Embryonic facial prominence (tissue), 1 donor: ENCODE measurements at regions not wholly inside any gene's neighbourhood (a gene's known extent, or its start where the extent isn't known, plus 50 kb on each side); places are given as distances from the start of the nearest gene placed in this dataset.

ENCODE experiments used
- DNase-seq: peaks from one replicate; pipeline ENCODE4 v3.0.0-alpha.2; 2016; ENCODE audit errors: extremely low spot score

DNA sequence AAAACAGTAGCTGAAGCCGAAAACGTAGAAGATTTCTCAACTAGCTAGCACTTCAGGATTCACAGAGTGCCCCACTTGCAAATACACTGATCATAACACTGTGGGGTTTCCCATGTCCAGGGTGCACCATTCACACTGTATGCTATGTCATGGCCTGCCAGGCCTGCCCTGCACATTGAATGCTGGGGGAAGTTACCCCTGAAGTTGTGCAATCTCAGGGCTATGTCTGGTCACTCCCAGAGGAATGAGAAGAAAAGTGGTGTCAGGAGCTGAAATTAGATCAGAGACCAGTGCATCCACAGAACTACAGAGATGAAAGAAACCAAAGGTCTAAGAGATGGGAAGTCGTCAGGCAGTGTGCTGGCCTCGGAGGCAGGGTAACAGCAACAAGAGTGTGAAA, 196.8 kb downstream of the RAP2A start:
- DNase-seq = no peak

DNA sequence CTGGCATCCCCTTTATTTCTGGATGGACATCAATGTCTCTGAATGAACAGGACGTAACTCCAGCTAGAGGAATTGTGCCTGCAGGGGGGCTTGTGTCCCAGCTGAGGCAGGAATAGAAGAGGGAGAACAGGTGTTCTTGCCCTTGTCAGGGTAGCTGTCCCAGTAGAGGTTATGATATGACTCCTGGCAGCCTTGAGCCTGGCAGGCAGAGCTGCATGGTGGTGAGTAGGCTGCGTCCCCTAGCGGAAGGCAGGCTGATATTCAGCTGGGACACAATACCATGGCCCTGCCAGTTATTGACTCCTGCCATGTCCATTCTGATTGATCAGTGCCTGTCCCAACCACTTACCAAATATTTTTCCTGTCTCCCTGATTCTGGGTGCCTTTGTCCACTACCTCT, 197.2 kb downstream of the RAP2A start:
- no peak for DNase-seq

DNA sequence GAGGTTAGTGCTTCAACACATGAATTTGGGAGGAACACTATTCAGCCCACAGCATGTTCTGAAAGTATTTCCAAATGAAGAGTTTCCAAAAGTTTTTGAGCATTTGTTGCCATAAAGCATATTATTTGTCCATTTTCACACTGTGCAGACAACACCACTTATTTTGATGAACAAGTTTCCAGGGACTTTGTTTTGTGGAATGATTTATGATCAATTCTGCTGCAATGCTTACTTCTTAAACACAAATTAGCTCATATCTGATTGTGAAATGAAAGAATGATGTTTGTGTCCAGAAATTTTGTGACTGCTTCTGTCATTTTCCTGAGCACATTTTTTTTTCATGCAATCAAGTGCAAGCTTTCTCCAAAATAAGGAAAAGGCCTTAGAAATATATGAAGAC, 205.3 kb downstream of the RAP2A start:
- DNase-seq = no peak

DNA sequence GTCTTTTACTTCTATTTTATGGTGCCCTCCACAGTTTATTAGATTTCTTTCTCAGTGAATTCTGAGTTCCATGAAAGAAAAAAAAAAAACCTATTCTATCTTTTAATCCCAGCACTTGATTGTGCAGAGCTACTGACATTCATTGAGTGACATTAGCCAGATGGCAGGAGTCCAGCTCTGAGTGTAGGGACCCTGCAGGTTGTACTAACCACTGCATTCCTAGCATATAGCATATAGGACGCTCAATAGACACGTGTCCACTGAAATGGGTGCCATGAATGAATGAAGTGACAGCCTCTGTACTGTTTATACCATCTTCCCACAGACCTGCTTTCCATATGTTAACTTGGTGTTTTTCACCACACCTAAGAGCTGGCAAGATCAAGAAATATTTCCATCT, 206.3 kb downstream of the RAP2A start:
- DNase-seq = no peak

DNA sequence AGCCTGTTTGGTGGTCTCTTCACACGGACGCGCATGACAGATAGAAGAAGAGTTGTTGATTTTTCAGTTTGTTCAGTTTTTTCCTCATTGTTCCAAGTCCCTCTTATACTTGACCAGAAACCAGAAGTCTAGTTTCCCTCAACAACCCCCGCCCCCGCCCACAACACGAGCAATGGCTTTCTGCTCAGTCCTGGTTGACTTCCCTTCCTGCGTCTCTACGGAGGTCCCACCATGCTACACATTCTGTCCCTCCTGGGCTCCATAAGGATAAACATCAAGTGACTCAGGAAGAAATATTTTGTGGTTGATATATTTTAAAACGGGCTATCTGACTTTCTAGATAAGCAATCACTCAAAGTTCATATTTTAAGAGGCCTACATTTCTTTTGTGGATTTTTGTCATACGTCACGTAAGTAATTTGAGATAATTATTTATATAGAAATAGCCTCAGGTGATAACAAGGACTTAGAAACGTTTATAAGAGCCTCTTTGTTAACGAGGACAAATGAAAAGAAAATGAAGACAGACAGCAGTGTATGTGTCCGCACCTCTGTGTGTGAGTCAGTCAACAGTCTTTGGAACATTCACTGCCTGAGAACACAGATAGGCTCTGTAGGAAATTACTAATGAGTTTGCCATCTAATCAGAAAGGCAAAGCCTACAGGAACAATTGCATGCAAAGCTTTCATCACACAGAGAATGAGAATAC, 214.4 kb downstream of the RAP2A start:
- no peak for DNase-seq

DNA sequence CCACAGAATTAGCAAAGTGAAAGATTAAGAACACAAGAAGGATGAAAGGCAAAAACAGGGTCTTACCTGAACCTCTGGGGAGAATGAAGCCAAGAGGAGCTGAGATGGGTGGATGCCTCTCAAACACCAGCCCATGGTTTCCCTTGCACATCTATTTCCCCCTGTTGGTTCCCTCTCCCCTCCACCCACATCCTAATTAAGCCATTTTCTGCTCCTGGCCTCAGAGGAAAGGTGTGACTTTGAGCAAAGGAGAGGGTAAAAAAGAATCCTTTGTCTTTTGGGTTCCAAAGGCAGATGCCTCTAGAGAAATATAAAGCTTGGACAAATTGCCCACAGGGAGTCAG, 214.9 kb downstream of the RAP2A start:
- DNase-seq = no peak

DNA sequence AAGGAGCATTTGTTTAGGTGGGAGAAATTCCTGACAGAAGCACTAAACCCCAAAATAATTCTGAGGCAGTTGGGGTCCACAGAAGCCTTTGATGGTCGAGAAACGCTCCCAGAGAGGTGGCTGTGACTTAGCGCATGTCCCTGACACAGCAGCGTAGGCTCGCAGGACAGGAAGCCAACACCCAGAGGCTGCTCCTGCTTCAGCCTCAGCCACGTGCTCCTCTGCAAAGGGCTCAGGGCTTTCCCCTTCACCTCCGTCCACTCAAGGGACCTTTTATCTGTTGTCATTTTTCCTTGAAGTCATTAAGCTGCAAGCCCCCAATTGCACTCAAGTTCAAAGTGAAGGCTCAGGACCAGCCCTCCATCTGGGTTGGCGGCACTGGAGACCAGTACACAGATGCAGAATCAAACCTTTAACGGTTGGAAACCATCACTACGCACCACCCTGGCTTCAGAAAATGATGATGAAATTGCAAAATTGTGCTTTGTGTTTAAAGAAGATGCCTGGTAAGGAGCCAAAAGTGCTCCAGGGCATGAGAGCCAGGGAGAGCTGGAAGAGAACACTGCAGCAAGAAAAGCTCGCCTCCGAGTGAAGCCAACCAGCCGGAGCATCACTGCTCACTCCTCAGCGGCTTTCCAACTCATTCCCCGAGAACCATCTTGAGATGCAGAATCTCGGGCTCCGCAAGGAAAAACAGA, 219.6 kb downstream of the RAP2A start:
- no peak for DNase-seq

DNA sequence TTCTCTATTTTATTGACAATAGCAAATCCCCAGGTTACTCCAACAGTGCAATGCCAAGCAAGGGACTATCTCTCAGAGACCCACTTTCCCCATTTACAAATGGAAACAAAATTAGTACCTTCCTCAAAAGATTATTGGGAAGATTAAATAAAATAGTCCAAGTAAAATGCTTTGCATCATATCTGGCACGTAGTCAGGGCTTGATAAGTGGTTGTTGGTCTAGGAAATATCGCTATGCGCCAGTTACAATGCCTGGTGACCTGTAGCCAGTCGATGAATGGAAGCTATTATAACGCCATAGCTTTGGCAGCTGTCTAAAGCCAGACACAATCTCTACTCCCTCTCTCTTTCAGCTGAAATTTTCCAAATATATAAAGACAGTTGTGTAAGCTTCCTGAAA, 220.3 kb downstream of the RAP2A start:
- DNase-seq = no peak

DNA sequence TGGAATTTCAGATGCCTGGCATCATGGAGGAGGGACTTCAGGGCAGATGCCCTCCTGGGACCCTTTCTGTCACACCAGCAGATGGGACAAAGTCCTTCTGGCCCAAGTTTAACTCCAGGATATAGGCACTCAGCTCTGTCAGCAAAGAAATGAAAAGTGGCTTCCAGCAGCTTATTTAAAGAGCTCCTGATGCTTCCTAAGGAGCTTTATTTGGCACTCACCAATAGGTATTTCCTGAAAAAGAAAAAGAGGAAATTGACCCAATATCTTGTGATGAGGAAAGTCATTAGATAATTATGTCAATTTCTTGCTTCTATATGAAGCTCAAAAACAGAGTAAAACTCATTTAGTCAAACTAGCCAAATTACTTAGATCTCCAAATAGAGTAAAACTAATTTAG, 224.6 kb downstream of the RAP2A start:
- no peak for DNase-seq

DNA sequence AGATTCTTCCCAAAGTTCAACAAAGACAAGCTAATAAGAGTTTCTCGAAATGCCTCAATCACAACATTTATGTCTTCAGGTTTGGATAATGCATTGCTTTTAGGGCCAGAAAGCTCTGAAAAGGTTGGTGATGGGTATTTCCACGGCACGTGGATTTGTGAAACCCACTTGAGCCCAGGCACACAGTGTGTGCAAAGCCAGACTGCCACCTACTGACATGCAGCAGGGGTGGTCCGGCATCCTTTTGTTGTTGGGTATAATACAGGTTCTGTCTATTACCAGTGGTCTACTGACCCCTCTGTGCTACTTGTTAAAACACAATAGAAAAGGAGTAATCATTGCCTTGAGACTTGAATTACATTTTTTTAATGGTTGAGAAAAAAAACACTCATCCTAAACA, 225.6 kb downstream of the RAP2A start:
- DNase-seq = no peak

DNA sequence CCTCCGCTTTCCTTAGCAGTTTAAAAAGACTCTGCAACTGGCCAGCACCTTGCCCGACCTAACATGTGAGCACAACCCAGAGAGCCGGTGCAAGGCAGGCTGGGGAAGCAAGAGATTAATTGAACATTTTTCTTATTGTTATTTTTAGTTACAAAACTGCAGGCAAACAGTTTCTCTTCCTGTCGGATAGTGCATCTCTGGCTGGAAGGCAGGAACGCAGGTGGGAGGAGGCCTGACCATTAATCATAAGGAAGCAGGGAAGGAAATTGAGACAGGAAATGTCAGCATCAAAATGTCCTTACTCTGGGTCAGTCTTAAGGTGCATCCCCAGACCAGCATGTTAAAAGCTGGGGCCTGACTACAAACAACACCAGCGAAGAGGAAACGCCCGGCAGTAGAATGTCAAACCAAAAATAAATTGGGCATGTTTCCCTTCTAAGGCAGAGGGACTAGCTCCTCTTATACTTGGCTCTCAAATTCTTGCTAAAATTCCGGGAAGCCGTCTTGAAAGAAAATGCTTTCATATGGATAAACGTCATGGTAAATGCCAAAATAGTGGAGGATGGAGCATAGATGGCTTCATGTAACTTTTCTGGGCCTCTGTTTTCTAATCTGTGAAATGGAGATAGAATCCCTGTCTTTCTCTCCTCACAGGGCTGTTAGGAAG, 226.8 kb downstream of the RAP2A start:
- no peak for DNase-seq

DNA sequence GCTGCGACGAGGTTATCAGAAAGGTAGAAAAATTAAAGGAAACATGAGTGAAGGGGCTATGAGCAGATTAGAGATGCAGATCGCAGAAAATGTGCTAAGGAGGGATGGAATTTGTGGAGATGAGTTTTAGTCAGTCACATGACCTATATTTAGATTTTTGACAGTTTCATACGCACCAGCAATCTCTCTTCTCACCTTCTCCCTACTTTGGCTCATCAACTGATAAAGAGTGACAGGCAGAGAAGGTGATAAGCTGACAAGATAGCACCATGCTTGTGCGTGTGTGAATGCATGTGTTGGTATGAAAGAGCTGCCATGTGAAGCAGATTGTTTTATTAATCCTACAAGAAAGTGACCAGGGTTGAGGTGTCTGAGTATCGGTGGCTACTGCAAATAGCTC, 252.6 kb downstream of the RAP2A start:
- no peak for DNase-seq

DNA sequence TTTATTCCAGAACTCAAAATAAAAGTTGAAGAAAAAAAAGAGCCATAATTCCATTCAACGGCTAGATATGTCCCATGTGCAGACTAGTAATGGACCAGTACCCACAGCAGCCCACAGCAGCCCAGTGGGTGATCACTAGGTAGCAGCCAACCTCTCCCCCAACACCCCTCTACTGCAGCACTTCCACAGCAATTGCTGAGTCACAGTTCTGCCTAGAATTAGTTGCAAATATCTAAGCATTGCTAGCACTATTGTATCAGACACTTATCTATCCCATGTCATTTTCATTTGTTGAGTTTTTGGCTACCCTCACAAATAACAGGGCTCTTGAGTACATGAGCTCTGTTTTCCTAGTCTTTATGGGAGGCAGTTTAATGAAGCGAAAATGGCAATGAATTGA, 258.7 kb downstream of the RAP2A start:
- DNase-seq = no peak

DNA sequence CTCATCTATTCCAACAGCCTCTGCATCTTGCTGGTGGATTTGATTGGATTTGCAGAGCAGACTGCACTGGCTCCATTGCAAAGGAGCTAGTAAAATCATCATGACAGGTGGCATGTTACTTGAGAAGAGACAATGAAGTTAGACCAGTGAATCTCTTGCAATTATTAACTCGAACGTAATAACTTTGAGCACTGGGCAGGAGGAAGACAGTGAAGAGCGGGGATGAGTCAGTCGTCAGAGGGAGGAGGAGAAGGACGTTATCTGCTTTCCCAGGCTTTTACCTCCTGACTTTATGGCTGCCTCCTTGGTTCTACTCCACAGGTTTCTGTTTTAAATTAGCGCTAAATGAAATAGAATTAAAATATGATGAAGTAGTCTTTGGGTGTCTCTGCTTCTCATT, 257.8 kb upstream of the IPO5 start:
- no peak for DNase-seq

DNA sequence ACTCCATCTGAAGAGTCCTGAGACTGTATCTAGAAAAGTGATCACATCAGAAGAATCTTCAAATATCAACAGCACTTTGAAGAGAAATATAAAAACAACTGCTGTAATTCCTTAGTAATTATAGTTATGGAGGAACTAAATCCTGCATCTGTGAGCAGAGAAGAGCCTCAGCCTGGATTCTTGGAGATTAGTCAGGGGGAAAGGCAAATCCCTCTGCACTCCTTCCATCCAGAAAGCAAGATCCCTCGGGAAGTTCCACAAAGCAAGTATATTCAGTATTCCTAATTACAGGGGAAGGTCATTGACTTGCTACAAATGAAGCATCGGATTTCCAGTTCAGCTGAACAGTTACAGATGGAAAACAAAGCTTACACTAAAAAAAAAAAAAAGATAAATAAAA, 256.6 kb upstream of the IPO5 start:
- DNase-seq = no peak

DNA sequence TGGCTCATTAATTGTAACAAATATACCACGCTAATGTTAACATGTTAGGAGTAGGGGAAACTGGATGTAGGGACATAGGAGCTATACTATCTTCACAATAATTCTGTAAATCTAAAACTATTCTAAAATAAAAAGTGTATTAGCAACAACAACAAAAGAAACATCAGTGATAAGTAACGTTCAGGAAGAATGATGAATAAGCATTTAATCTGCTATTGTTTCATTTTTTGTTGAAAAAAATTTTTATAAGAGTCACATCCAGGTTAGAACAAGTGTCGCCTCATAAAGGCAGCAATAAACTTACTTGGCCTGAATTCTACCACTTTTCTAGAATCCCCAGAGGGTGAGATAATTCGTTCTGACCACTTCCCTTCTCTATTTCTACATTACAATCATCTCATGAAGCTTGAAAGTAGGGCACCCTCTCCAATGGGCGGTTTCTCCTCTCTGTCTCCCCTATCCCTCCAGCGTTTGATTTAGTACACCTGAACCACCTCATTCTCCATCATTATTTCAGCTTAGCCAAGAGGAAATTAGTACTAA, 253.1 kb upstream of the IPO5 start:
- no peak for DNase-seq

DNA sequence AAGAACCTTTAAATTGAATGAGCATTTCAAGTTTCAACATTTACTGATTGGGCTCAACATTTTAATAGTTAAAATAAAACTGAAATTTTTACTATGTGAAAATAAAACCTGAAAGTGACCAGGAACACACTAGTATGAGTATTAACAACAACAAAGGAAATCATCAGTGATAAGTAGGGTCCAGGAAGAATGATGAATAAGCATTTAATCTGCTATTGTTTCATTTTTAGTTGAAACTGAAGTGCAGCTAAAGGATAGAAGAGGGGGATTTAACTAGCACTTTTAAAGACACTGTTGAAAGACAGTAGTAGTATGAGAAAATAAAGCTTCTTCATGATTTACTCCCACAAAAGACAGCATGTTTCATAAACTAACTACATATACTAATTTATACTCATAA, 250.9 kb upstream of the IPO5 start:
- DNase-seq = no peak

DNA sequence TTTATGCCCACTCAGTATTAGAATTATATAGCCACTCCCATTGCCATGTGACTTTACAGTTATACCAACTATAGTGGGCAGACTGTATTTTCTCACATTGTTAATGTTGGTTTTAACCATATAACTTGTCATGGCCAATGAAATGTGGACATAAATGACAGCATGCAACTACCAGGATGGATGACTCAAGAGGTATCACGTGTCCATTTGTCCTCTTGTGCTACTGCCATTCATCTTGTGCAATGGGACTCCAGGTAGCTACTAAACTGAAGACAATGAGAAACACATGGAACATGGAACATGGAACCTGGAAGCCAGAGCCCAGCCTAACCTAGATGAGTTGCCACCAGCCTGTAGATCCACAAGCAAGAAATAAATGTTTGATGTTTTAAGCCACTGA, 242.7 kb upstream of the IPO5 start:
- no peak for DNase-seq

DNA sequence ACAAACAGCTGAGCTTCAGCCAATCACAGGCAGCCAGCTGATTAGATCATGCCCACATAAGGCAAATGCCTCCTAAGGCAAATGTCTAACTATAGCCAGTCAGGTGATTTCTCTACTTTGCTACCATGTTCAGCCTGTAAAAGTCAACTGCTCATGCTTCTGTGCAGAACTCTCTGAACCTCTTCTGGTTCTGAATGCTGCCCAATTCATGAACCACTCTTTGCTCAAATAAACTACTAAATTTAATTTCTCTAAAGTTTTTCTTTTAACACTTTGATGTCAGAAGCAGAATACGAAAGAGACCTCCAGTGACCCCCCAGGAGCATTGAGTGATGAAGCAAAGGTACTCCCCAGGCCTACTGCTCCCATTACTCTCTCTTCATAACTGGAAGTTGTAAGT, 240.7 kb upstream of the IPO5 start:
- DNase-seq = no peak

DNA sequence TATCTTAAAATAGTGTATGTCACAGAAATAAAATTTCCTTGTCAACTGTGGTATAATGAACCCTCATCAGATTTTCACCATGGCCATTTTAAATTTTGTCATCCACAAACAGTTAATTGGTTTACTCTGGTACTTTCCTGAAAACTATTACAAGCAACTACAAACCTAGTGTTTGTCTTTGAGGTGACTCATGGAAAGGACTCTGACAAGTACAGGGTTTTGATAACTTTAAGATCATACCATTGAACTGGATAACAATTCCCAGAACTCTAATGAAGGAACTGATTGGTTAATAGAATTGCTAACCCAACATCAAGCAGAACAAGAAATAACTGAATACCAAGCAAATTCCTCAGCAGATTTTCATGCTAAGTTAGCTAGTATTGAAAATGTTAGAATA, 237.7 kb upstream of the IPO5 start:
- DNase-seq = no peak

DNA sequence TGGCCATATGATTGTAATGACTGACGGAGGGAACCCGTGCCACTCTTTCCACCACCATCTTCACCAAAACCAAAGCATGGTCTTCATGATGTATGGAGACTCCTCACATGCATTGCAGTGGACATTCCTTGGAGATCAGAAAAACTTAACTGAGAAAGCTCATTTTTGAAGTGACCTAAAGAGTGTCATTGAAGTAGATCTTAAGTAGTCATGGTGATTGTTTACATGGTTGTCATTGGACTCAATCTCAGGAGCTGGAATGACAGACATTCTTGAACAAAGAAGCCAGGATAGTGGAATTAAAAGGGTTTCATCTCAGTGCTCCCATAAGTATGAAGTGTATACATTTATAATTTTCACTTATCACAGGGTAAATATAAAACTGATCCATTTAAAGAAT, 236.7 kb upstream of the IPO5 start:
- no peak for DNase-seq

DNA sequence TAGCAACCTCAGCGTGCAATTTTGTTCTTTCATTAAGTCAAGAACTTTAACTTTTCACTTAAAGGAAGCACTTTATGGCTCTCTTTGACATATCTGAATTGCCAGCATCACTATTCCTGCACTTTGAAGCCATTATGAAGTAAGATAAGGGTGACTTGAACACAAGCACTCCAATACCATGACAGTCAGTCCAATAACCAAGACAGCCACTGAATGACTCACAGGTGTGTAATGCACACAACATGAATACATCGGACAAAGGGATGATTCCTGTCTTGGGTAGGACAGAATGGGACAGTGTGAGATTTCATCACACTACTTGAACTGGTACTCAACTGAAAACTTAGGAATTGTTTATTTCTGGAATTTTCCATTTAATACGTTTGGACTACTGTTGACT, 233.7 kb upstream of the IPO5 start:
- DNase-seq = no peak

DNA sequence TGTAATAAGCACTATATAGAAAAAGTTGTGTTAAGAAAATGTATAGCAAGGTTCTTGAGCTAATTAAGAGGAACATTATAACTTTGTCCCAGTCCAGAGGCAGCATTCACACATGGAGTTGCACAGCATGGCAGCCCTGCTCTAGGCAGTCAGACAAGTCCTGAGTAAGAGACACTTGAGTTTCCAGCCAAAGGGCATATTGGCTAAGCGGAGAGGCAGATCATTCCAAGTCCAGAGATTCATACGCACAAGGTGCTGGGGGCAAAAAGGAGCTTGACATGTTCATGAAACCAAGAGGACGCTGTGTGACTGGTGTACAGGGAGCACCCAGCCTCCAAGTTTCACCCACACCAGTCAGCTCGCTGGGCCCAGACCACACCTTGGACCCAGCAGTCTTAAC, 232.6 kb upstream of the IPO5 start:
- no peak for DNase-seq
